ENCODE measurements at regions not wholly inside any gene's neighbourhood (a gene's known extent, or its start where the extent isn't known, plus 50 kb on each side); places are given as distances from the start of the nearest gene placed in this dataset.

GRCh38 chr10:107942826-107943225 lies 778.3 kb upstream of the SORCS1 start:
- in situ Hi-C loops (cut with MboI; ENCODE audit: low sequenced_read_pairs) (no loop called here), intact Hi-C loops (cut with micrococcal nuclease) (no loop called here)
- no TSS peak for BruUV-seq (replicated peaks)

More at GRCh38 chr10:107942826-107943225, 778.3 kb upstream of the SORCS1 start:
- Histone ChIP-seq H4K91ac (ENCODE audit: insufficient read depth, low read depth, low read length) (no peak overlapping the region), H4K8ac (ENCODE audit: low read depth in 2 of 2, low read length in 2 of 2) (no peak overlapping the region), H3K18ac (ENCODE audit: low read depth, low read length) (no peak overlapping the region), H2AK9ac (replicated peaks; ENCODE audit: low read depth, low read length, poor library complexity) (no peak overlapping the region), H3K9me1 (ENCODE audit: insufficient read depth, low read length) (no peaks in the 10 kb centered on the region), H3K27ac (ENCODE audit: insufficient read depth, low read length) (no peak overlapping the region), H2AFZ (replicated peaks; ENCODE audit: low read length, poor library complexity) (no peak overlapping the region), H2BK120ac (ENCODE audit: low read depth, low read length) (no peak overlapping the region), H3K36me3 (ENCODE audit: control insufficient read depth, insufficient read depth, low read length) (no peaks in the 10 kb centered on the region), H3K4me2 (ENCODE audit: low read depth, low read length) (no peak overlapping the region), H3K4me1 (ENCODE audit: control insufficient read depth, insufficient read depth, low read length) (no peaks in the 10 kb centered on the region), H2BK15ac (ENCODE audit: low read depth, low read length) (no peak overlapping the region), H3K23ac (ENCODE audit: low read depth, low read length) (no peak overlapping the region), H2BK5ac (ENCODE audit: low read depth, low read length, poor library complexity, severe bottlenecking) (no peak overlapping the region), H3K4ac (ENCODE audit: low read depth, low read length) (no peak overlapping the region), H4K20me1 (ENCODE audit: insufficient read depth, low read length) (no peaks in the 10 kb centered on the region), H2AK5ac (ENCODE audit: low read depth, low read length) (no peak overlapping the region), H3K9me3 (ENCODE audit: control insufficient read depth, insufficient read depth, low read length) (peaks cover 3% of the 10 kb centered on the region; the same call in 1 of the 2 replicates), H3K79me1 (ENCODE audit: low read depth in 1 of 2, low read length in 2 of 2) (no peaks in the 10 kb centered on the region), H2BK20ac (ENCODE audit: low read depth, low read length) (no peak overlapping the region), H3K4me3 (ENCODE audit: insufficient read depth, low read depth, low read length) (no peak overlapping the region), H3K14ac (replicated peaks; ENCODE audit: low read depth, low read length) (no peak overlapping the region), H3K9ac (ENCODE audit: low read depth, low read length) (no peak overlapping the region), H4K5ac (ENCODE audit: low read depth, low read length) (no peak overlapping the region), H3K56ac (ENCODE audit: extremely low read depth, insufficient read depth, low read length) (no peak overlapping the region), H3K27me3 (ENCODE audit: control insufficient read depth, insufficient read depth, low read length) (no peaks in the 10 kb centered on the region)
- ChIA-PET POLR2A (ENCODE audit: unreplicated experiment) (no interaction called here), CTCF (no interaction called here)
- no peak for ATAC-seq (ENCODE audit: low read depth)
- dilution Hi-C loops (cut with HindIII; ENCODE audit: low sequenced_read_pairs, unreplicated experiment) = no loop called here
- no peak for DNase-seq
- no peak for TF ChIP-seq FOS (IDR thresholded peaks at IDR 0.05; ENCODE audit: low read depth, low read length)
- TF ChIP-seq CTCF (conservative IDR thresholded peaks at IDR 0.05; ENCODE audit: low read depth, low read length) = no peak
- TF ChIP-seq CHD1 (IDR thresholded peaks at IDR 0.05; ENCODE audit: low read depth, low read length) = no peak
- TF ChIP-seq BHLHE40 (IDR thresholded peaks at IDR 0.05; ENCODE audit: low read depth, low read length) = no peak
- TF ChIP-seq RCOR1 (IDR thresholded peaks at IDR 0.05; ENCODE audit: insufficient replicate concordance, low read length) = no peak
- no peak for TF ChIP-seq ELK1 (IDR thresholded peaks at IDR 0.05; ENCODE audit: borderline replicate concordance, low read depth, low read length)
- TF ChIP-seq RFX5 (IDR thresholded peaks at IDR 0.05; ENCODE audit: low read depth, low read length) = no peak
- no peak for TF ChIP-seq RAD21 (IDR thresholded peaks at IDR 0.05; ENCODE audit: low read length)
- no peak for TF ChIP-seq NFE2L2 (IDR thresholded peaks at IDR 0.05; ENCODE audit: low read depth, low read length)
- TF ChIP-seq CEBPB (IDR thresholded peaks at IDR 0.05; ENCODE audit: low read depth, low read length) = no peak
- TF ChIP-seq USF2 (IDR thresholded peaks at IDR 0.05; ENCODE audit: low read depth, low read length) = no peak

Measured in IMR-90 (cell line).